ENCODE measurements at regions not wholly inside any gene's neighbourhood (a gene's known extent, or its start where the extent isn't known, plus 50 kb on each side); places are given as distances from the start of the nearest gene placed in this dataset.

GRCh38 chr11:29486301-29486700 is 530.5 kb downstream of the KCNA4 start:
- no peak for TF ChIP-seq CTCF (IDR thresholded peaks at IDR 0.05; ENCODE audit: insufficient read depth, low read length)
- H3K4me3 ChIP-seq (ENCODE audit: low read depth, low read length) = no peak overlapping the region
- DNase-seq (ENCODE audit: low read depth) = no peak

GRCh38 chr11:29485641-29486040 is 531.2 kb downstream of the KCNA4 start:
- no peak overlapping the region for H3K4me3 ChIP-seq (ENCODE audit: low read depth, low read length)
- TF ChIP-seq CTCF (IDR thresholded peaks at IDR 0.05; ENCODE audit: insufficient read depth, low read length) = no peak
- DNase-seq (ENCODE audit: low read depth) = no peak

- peak; percentile 1 for DNase-seq (ENCODE audit: low read depth)
- no peak overlapping the region for H3K4me3 ChIP-seq (ENCODE audit: low read depth, low read length)
- no peak for TF ChIP-seq CTCF (IDR thresholded peaks at IDR 0.05; ENCODE audit: insufficient read depth, low read length)
Measured at GRCh38 chr11:29484548-29484947, 532.3 kb downstream of the KCNA4 start.

GRCh38 chr11:29483831-29484230 is 533.0 kb downstream of the KCNA4 start:
- DNase-seq (ENCODE audit: low read depth) = no peak
- no peak for TF ChIP-seq CTCF (IDR thresholded peaks at IDR 0.05; ENCODE audit: insufficient read depth, low read length)
- H3K4me3 ChIP-seq (ENCODE audit: low read depth, low read length) = no peak overlapping the region

GRCh38 chr11:29482510-29482909 is 534.3 kb downstream of the KCNA4 start:
- no peak overlapping the region for H3K4me3 ChIP-seq (ENCODE audit: low read depth, low read length)
- no peak for TF ChIP-seq CTCF (IDR thresholded peaks at IDR 0.05; ENCODE audit: insufficient read depth, low read length)
- DNase-seq (ENCODE audit: low read depth) = no peak

- no peak for DNase-seq (ENCODE audit: low read depth)
- no peak overlapping the region for H3K4me3 ChIP-seq (ENCODE audit: low read depth, low read length)
- TF ChIP-seq CTCF (IDR thresholded peaks at IDR 0.05; ENCODE audit: insufficient read depth, low read length) = no peak
Measured at GRCh38 chr11:29481738-29482137, 535.1 kb downstream of the KCNA4 start.

- no peak for DNase-seq (ENCODE audit: low read depth)
- TF ChIP-seq CTCF (IDR thresholded peaks at IDR 0.05; ENCODE audit: insufficient read depth, low read length) = no peak
- no peak overlapping the region for H3K4me3 ChIP-seq (ENCODE audit: low read depth, low read length)
Measured at GRCh38 chr11:29480981-29481380, 535.8 kb downstream of the KCNA4 start.
